ENCODE measurements at regions not wholly inside any gene's neighbourhood (a gene's known extent, or its start where the extent isn't known, plus 50 kb on each side); places are given as distances from the start of the nearest gene placed in this dataset.
"Not testable (repeated sequence)": the region's sequence is repeated elsewhere in the genome, so short reads cannot be mapped to it uniquely, and the experiment has no call there.

DNA sequence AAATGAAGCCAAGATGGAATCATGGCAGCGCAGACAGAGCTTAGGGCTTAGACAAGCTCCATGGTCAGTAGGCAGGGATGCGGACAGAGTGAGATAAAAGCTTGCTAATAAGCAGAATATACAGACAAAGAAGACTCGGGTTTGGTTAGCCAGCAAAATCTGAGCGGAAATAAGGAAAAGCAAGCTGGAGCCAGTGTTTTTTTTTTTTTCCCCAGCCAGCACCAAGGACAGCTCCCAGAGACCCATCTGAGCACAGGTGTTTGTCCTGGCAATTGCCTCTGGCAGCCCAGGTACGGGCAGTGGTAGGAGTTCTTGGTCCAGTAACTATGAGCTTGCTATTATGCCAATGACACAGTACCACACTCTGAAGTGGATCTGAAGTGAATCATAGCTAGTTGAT, 187.6 kb downstream of the ADCYAP1 start:
- DNase-seq = no peak
- no peak for ATAC-seq
- Mint-ChIP-seq H3K36me3 (ENCODE audit: insufficient read depth) (no peaks in the 10 kb centered on the region), H3K9me3 (peaks cover 14% of the 10 kb centered on the region), H3K4me1 (ENCODE audit: low read depth) (no peaks in the 10 kb centered on the region), H3K27me3 (ENCODE audit: low read depth) (peaks cover 2% of the 10 kb centered on the region), H3K4me3 (no peak overlapping the region)

DNA sequence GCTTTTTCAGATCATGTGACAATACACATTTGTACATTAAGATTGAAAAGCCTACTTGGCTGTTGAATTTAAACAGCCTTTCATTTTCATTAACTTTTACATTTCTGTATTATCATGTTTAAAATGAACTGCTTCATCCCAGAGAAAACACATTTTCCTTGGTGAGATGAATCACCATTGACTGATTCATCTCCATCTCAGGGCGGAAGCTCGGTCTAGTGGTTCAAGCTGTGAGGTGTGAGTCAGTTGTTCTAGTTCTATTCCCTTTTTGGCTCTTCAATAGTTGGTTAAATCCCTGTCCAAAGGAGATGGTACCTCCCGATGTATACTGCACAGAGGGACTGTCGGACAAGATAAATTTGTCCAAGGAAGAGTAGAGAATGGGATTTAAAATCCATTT, 189.7 kb downstream of the ADCYAP1 start:
- no peak overlapping the region for H3K4me3 Mint-ChIP-seq
- H3K9me3 Mint-ChIP-seq = peaks cover 13% of the 10 kb centered on the region
- ATAC-seq (no peak), DNase-seq (no peak)
- no peaks in the 10 kb centered on the region for H3K36me3 Mint-ChIP-seq (ENCODE audit: insufficient read depth)
- peaks cover 2% of the 10 kb centered on the region for H3K27me3 Mint-ChIP-seq (ENCODE audit: low read depth)
- H3K4me1 Mint-ChIP-seq (ENCODE audit: low read depth) = no peaks in the 10 kb centered on the region

DNA sequence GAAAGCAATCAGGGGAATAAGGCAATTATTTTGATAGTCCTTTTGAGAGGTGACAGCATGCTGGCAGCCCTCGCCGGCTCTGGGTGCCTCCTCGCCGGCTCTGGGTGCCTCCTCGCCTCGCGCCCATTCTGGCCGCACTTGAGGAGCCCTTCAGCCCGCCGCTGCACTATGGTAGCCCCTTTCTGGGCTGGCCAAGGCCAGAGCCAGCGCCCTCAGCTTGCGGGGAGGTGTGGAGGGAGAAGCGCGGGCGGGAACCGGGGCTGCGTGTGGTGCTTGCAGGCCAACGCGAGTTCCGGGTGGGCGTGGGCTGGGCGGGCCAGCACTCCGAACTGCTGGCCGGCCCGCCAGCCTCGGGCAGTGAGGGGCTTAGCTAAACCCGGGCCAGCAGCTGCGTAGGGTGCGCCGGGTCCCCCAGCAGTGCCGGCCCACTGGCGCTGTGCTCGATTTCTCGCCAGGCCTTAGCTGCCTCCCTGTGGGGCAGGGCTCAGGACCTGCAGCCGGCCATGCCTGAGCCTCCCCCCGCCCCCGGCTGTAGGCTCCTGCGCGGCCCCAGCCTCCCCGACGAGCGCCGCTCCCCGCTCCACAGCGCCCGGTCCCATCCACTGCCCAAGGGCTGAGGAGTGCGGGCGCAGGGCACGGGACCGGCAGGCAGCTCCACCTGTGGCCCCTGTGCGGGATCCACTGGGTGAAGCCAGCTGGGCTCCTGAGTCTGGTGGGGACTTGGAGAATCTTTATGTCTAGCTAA, 193.5 kb downstream of the ADCYAP1 start:
- not testable (repeated sequence) for ATAC-seq; H3K9me3 Mint-ChIP-seq; H3K27me3 Mint-ChIP-seq (ENCODE audit: low read depth); H3K4me1 Mint-ChIP-seq (ENCODE audit: low read depth); DNase-seq; H3K4me3 Mint-ChIP-seq; H3K36me3 Mint-ChIP-seq (ENCODE audit: insufficient read depth)

DNA sequence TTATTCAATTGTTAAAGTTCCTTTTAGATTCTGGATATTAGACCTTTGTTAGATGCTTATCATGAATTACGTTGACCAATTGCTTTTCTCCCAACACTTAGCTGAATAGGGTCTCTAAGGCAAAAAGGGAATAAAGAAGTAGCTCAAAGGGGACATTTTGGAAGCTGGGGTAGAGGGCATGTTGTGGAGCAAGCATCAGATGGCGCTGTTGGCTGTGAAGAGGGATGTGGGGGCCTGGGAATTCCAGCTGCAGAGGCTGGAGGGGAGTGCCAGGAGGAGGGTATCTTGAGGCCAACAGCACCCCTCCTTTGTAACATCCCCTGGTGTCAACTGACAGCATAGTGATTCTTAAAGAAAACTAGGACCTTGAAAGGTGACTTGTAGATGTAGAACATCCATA, 198.2 kb downstream of the ADCYAP1 start:
- H3K9me3 Mint-ChIP-seq = no peaks in the 10 kb centered on the region
- no peak overlapping the region for H3K4me3 Mint-ChIP-seq
- no peaks in the 10 kb centered on the region for H3K4me1 Mint-ChIP-seq (ENCODE audit: low read depth)
- H3K36me3 Mint-ChIP-seq (ENCODE audit: insufficient read depth) = no peaks in the 10 kb centered on the region
- no peak for DNase-seq
- no peaks in the 10 kb centered on the region for H3K27me3 Mint-ChIP-seq (ENCODE audit: low read depth)
- ATAC-seq = no peak

DNA sequence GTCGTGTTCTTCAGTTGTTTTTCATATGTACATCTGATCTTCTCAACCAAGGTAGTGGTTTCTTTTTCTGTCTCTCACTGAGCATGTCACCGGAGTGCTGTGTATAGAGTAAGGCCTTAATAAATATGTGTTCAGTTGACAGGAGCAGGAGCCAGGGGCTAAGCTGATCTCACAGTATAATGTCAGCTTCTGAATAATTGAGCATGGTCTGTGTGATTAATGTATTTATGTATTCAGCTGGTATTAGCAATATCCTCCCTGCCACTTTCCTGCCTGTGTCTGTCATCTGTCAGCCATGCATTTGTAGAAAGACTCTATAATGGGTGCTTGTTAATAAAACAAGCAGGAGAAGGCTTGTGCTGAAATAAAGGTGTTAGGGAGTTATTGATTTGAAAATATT, 198.9 kb downstream of the ADCYAP1 start:
- DNase-seq (no peak), ATAC-seq (no peak)
- Mint-ChIP-seq H3K27me3 (ENCODE audit: low read depth) (no peaks in the 10 kb centered on the region), H3K36me3 (ENCODE audit: insufficient read depth) (no peaks in the 10 kb centered on the region), H3K9me3 (no peaks in the 10 kb centered on the region), H3K4me3 (no peak overlapping the region), H3K4me1 (ENCODE audit: low read depth) (no peaks in the 10 kb centered on the region)

DNA sequence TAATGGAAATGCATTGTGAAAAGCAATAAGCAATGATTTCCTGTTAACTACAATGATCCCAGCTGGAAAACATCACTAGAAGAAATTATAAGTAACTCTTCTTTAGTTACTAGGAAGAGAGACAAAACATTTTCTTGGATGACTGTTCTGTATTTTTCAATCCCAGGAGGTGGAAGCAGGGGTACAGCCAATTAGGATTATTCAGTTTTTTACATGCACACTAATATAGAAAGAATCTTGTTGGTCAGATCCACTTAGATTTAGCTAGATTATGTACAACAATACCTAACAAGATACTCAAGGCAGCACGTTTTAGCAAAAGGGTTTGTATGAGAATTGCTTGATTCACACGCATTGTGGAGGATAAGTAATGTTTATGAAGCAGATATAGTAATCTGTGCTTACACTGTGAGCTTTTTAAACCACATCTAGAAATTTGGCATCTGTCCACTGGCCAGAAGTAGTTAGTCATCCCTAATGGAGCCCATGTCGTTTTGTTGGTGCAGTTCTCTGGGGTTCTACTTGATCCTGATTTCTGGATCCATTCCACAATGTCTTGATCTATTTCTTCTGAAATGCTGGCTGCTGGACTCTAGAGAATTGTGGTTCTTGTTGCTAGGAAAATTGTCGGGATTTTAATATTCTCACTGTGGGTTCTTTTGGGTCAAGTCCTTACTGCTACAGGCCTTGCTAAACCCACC, 199.7 kb downstream of the ADCYAP1 start:
- H3K36me3 Mint-ChIP-seq (ENCODE audit: insufficient read depth) = no peaks in the 10 kb centered on the region

DNA sequence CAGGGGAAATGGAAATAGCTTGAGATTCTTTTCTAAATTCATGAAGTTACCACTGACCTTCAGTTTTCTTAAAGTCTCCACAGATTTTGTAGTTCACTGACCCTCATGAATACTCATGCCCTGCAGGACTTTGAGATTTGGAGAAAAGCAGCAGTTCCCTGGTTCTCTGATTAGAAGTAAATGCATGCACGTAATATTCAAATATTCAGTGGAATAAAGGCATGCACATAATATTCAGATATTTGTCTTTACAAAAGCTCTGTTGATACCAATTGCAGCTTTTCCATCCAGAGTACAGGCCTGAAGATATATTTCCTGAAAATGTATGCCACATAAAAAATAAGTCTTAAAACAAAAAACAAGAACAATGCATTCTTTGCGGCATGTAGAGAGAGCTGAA, 219.8 kb downstream of the ADCYAP1 start:
- no peaks in the 10 kb centered on the region for H3K36me3 Mint-ChIP-seq (ENCODE audit: insufficient read depth)
- peaks cover 15% of the 10 kb centered on the region for H3K9me3 Mint-ChIP-seq
- no peak for ATAC-seq
- H3K4me1 Mint-ChIP-seq (ENCODE audit: low read depth) = no peaks in the 10 kb centered on the region
- no peak for DNase-seq
- H3K27me3 Mint-ChIP-seq (ENCODE audit: low read depth) = no peaks in the 10 kb centered on the region
- H3K4me3 Mint-ChIP-seq = no peak overlapping the region

More for the DNA sequence above, 199.7 kb downstream of the ADCYAP1 start:
- Mint-ChIP-seq H3K9me3 (no peaks in the 10 kb centered on the region), H3K4me3 (no peak overlapping the region), H3K4me1 (ENCODE audit: low read depth) (no peaks in the 10 kb centered on the region), H3K27me3 (ENCODE audit: low read depth) (no peaks in the 10 kb centered on the region)
- no peak for ATAC-seq
- no peak for DNase-seq

DNA sequence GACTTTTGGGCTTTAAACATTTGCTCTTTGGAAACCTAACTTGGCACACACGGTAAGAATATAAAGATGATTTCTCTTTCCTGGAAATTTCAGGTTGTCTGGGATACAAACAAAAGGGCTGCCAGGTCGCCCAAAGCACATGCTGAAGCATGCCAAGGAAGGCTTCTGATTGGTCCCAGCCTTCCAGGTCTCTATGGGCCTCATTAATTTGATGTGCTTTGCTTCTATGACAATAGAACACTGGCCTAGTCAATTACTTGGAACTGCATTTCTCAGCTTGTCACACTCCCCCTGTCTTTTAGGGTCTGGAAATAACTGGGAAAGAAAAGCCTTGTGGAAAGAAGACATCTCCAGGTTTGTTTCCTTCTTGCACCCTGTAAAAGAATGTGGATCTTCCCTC, 228.9 kb downstream of the ADCYAP1 start:
- no peaks in the 10 kb centered on the region for H3K4me1 Mint-ChIP-seq (ENCODE audit: low read depth)
- no peak overlapping the region for H3K4me3 Mint-ChIP-seq
- peaks cover 9% of the 10 kb centered on the region for H3K9me3 Mint-ChIP-seq
- DNase-seq (no peak), ATAC-seq (no peak)
- no peaks in the 10 kb centered on the region for H3K36me3 Mint-ChIP-seq (ENCODE audit: insufficient read depth)
- H3K27me3 Mint-ChIP-seq (ENCODE audit: low read depth) = no peaks in the 10 kb centered on the region

DNA sequence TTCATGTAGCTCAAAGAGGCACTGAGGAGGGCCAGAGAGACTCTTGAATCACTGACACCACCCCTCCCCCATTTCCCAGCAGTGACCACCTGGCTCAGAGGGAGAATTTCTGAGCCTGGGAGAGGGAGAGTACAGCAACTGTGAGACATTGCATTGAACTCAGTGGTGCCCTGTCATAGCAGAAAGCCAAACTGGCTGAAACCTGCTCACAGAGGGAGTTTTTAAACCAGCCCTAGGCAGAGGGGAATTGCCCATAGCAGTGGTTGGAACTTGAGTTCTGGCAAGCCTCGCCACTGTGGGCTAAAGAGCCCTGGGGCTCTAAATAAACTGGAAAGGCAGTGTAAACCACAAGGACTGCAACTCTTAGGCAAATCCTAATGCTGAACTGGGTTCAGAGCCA, 243.1 kb downstream of the ADCYAP1 start:
- no peak for DNase-seq
- Mint-ChIP-seq H3K4me3 (no peak overlapping the region), H3K36me3 (ENCODE audit: insufficient read depth) (no peaks in the 10 kb centered on the region), H3K27me3 (ENCODE audit: low read depth) (no peaks in the 10 kb centered on the region), H3K9me3 (peaks cover 27% of the 10 kb centered on the region), H3K4me1 (ENCODE audit: low read depth) (no peaks in the 10 kb centered on the region)
- no peak for ATAC-seq

DNA sequence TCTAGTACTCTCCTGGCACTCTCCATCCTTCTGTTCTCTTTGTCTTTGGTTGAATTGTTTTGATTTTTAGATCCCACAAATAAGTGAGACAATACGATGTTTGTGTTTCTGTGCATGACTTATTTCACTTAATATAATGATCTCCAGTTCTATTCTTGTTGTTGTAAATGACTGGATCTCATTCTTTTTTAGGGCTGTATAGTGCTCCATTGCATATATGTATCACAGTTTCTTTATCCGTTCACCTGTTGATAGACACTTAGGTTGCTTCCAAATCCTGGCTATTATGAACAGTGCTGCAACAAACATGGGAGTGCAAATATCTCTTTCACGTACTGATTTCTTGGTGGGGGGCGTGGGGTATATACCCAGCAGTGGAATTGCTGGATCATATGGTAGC, 245.0 kb downstream of the ADCYAP1 start:
- Mint-ChIP-seq H3K36me3 (ENCODE audit: insufficient read depth) (no peaks in the 10 kb centered on the region), H3K4me3 (no peak overlapping the region), H3K9me3 (peaks cover 12% of the 10 kb centered on the region), H3K4me1 (ENCODE audit: low read depth) (no peaks in the 10 kb centered on the region), H3K27me3 (ENCODE audit: low read depth) (no peaks in the 10 kb centered on the region)
- no peak for ATAC-seq
- DNase-seq = no peak

DNA sequence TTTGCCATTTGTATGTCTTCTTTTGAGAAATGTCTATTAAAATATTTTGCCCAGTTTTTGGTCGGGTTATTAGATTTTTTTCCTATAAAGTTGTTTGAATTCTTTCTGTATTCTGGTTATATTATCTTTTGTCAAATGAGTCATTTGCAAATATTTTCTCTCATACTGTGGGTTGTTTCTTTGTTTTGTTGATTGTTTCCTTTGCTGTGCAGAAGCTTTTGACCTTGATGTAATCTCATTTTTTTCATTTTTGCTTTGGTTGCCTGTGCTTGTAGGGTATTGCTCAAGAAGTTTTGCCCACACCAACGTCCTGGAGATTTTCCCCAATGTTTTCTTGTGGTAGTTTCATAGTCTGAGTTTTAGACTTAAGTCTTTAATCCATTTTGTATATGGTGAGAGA, 245.7 kb downstream of the ADCYAP1 start:
- H3K4me1 Mint-ChIP-seq (ENCODE audit: low read depth) = no peaks in the 10 kb centered on the region
- H3K9me3 Mint-ChIP-seq = peaks cover 12% of the 10 kb centered on the region

DNA sequence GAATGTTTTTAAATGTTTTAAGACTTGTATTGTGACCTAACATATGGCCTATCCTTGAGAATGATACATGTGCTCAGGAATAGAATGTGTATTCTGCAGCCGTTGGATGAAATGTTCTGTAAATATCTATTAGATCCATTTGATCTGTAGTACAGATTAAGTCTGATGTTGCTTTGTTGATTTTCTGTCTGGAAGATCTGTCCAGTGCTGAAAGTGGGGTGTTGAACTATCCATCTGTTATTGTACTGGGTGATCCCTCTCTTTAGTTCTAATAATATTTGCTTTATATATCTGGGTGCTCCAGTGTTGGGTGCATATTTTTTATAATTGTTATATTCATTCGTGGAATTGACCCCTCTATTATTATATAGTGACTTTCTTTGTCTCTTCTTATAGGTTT, 248.3 kb downstream of the ADCYAP1 start:
- not testable (repeated sequence) for ATAC-seq; H3K4me3 Mint-ChIP-seq; DNase-seq; H3K27me3 Mint-ChIP-seq (ENCODE audit: low read depth); H3K9me3 Mint-ChIP-seq; H3K4me1 Mint-ChIP-seq (ENCODE audit: low read depth); H3K36me3 Mint-ChIP-seq (ENCODE audit: insufficient read depth)

More for the DNA sequence above, 245.7 kb downstream of the ADCYAP1 start:
- no peak for ATAC-seq
- Mint-ChIP-seq H3K4me3 (no peak overlapping the region), H3K36me3 (ENCODE audit: insufficient read depth) (no peaks in the 10 kb centered on the region), H3K27me3 (ENCODE audit: low read depth) (no peaks in the 10 kb centered on the region)
- DNase-seq = no peak

DNA sequence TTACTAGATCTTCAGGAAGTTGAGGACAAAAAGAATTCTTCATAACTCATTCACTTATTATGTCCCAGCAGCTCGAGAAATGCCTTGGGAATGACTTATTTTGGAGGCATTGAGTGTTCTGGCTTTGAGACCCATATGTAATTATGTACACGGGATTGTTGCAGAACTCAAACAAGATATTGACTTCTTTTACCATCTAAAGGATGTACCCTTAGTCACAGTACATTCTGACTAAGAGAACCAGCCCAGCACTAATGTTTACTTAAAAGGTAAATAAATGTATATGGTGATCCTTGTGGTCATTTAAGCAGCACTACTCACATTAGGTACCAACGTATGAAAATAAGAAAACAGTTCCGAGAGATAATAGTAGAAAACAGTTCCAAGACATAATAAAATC, 268.9 kb downstream of the ADCYAP1 start:
- Mint-ChIP-seq H3K27me3 (ENCODE audit: low read depth) (no peaks in the 10 kb centered on the region), H3K9me3 (peaks cover 13% of the 10 kb centered on the region), H3K4me1 (ENCODE audit: low read depth) (no peaks in the 10 kb centered on the region), H3K4me3 (no peak overlapping the region), H3K36me3 (ENCODE audit: insufficient read depth) (no peaks in the 10 kb centered on the region)
- no peak for DNase-seq
- no peak for ATAC-seq

DNA sequence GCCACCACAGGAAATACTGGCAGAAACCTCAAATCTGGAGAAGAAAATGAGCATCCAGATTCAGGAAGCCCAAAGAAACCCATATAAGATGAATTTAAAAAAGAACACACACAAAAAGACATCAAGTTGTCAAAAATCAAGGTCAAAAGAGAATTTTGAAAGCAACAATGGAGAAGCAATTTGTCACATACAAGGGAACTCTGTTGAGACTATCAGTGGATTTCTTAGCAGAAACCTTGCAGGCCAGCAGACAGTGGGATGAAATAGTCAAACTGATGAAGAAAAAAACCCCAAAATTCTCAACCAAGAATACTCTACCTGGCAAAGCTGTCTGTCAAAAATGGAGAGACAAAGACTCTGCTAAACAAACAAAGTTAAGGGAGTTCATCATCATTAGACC, 272.6 kb downstream of the ADCYAP1 start:
- Mint-ChIP-seq H3K4me3 (no peak overlapping the region), H3K4me1 (ENCODE audit: low read depth) (no peaks in the 10 kb centered on the region), H3K27me3 (ENCODE audit: low read depth) (no peaks in the 10 kb centered on the region), H3K9me3 (peaks cover 28% of the 10 kb centered on the region), H3K36me3 (ENCODE audit: insufficient read depth) (no peaks in the 10 kb centered on the region)
- no peak for DNase-seq
- no peak for ATAC-seq

DNA sequence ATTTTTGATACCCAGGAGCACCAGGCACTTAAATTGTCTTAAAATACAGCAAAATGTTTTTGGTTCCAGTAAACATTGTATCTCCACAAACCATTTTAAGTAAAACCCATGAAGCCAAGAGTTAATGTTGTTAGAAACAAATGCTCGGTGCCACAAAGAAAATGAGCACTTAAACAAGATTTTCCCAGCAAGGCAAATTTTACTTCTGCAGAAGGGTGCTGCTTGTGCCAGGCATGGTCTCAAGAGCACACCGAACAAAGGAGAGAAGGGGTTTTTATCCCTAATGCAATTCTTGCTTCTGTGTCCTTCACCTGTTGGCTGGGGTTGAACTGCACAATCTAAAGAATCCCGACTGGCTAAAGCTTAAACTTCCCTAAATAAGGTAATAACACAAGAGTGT, 286.7 kb downstream of the ADCYAP1 start:
- Mint-ChIP-seq H3K9me3 (peaks cover 12% of the 10 kb centered on the region), H3K4me3 (no peak overlapping the region), H3K36me3 (ENCODE audit: insufficient read depth) (no peaks in the 10 kb centered on the region), H3K4me1 (ENCODE audit: low read depth) (no peaks in the 10 kb centered on the region), H3K27me3 (ENCODE audit: low read depth) (no peaks in the 10 kb centered on the region)
- no peak for ATAC-seq
- no peak for DNase-seq
